Keratinocyte (primary cell): ENCODE measurements at regions not wholly inside any gene's neighbourhood (a gene's known extent, or its start where the extent isn't known, plus 50 kb on each side); places are given as distances from the start of the nearest gene placed in this dataset.

Experiments used
- DNase-seq: peaks from one replicate; pipeline ENCODE4 v3.0.0-alpha.2; 2011; ENCODE audit warnings: low read depth, missing footprints, low spot score
- FAIRE-seq: peaks from 2 replicates; lab custom pipeline; 2011; peaks lifted over from hg19 to GRCh38; lab: Jason Lieb, UNC
- H2AFZ ChIP-seq: 2 replicates; pipeline ENCODE4 v1.6.0; 2012; ENCODE audit warnings: low read length, control low read depth, inconsistent platforms; ENCODE audit not compliant: control insufficient read depth
- H3K27ac ChIP-seq: 2 replicates; pipeline ENCODE4 v1.5.1; 2011; ENCODE audit warnings: low read length; ENCODE audit not compliant: control insufficient read depth, insufficient read depth
- H3K27me3 ChIP-seq: 3 replicates; pipeline ENCODE4 v1.6.0; 2011; ENCODE audit warnings: low read length; ENCODE audit not compliant: control insufficient read depth, insufficient read depth; ENCODE audit errors: extremely low read depth
- H3K36me3 ChIP-seq, 2 experiments: 2 replicates in 1 of 2; 3 replicates in 1 of 2; pipeline ENCODE4 v1.5.1; 2011; ENCODE audit warnings: low read length in 2 of 2, mild to moderate bottlenecking in 1 of 2; ENCODE audit not compliant: control insufficient read depth in 2 of 2, insufficient read depth in 2 of 2; ENCODE audit errors: extremely low read depth in 1 of 2
- H3K4me1 ChIP-seq: 3 replicates; pipeline ENCODE4 v1.5.1; 2011; ENCODE audit warnings: low read length; ENCODE audit not compliant: control insufficient read depth, insufficient read depth; ENCODE audit errors: extremely low read depth
- H3K4me2 ChIP-seq: 3 replicates; pipeline ENCODE4 v1.6.0; 2011; ENCODE audit warnings: low read depth, low read length; ENCODE audit not compliant: control insufficient read depth, insufficient read depth; ENCODE audit errors: extremely low read depth
- H3K4me3 ChIP-seq, 3 experiments: fragments of 200-600 bp in 1 of 3; sonication (generic) in 1 of 3; 2 replicates in 2 of 3; 3 replicates in 1 of 3; pipeline ENCODE4 v1.5.1; 2011 to 2016; ENCODE audit warnings: low read length in 3 of 3, mild to moderate bottlenecking in 3 of 3, control low read depth in 2 of 3, inconsistent platforms in 1 of 3, low read depth in 1 of 3, mixed read lengths in 1 of 3, mixed run types in 1 of 3, moderate library complexity in 1 of 3; ENCODE audit not compliant: control insufficient read depth in 2 of 3, insufficient read depth in 2 of 3; ENCODE audit errors: extremely low read depth in 1 of 3
- H3K79me2 ChIP-seq: 2 replicates; pipeline ENCODE4 v1.6.0; 2012; ENCODE audit warnings: low read length; ENCODE audit not compliant: control insufficient read depth, insufficient read depth
- H3K9ac ChIP-seq: 3 replicates; pipeline ENCODE4 v1.6.0; 2011; ENCODE audit warnings: low read length; ENCODE audit not compliant: control insufficient read depth, insufficient read depth; ENCODE audit errors: extremely low read depth
- H3K9me1 ChIP-seq: 3 replicates; pipeline ENCODE4 v1.6.0; 2011; ENCODE audit warnings: low read length; ENCODE audit not compliant: control insufficient read depth, insufficient read depth; ENCODE audit errors: extremely low read depth
- H3K9me3 ChIP-seq: 2 replicates; pipeline ENCODE4 v1.5.1; 2012; ENCODE audit warnings: low read depth, low read length; ENCODE audit not compliant: control insufficient read depth
- H4K20me1 ChIP-seq: 3 replicates; pipeline ENCODE4 v1.6.0; 2011; ENCODE audit warnings: low read length; ENCODE audit not compliant: control insufficient read depth, insufficient read depth; ENCODE audit errors: extremely low read depth
- CTCF ChIP-seq, 3 experiments: IDR thresholded peaks in 1 of 3; conservative IDR thresholded peaks in 1 of 3; optimal IDR thresholded peaks in 1 of 3; 2 replicates in 2 of 3; 3 replicates in 1 of 3; pipeline versions ENCODE3 to v1.5.1; 2011; ENCODE audit warnings: low read length in 3 of 3, mild to moderate bottlenecking in 3 of 3, moderate library complexity in 2 of 3, control low read depth in 1 of 3, inconsistent platforms in 1 of 3; ENCODE audit not compliant: insufficient read depth in 2 of 3; ENCODE audit errors: extremely low read depth in 1 of 3
- EZH2 ChIP-seq: IDR thresholded peaks from one replicate; pipeline ENCODE4 v1.6.1; 2012; ENCODE audit warnings: inconsistent platforms, mild to moderate bottlenecking, low read length, moderate library complexity
- dilution Hi-C: fragments of 300-500 bp; cut with MboI; formaldehyde crosslinking; loops from one replicate; pipeline ENCODE4 v1.7.0; 2020; ENCODE audit warnings: low sequenced_read_pairs; ENCODE audit not compliant: extremely low pct_ligation_motif_present

GRCh38 chr9:20238921-20239320 lies 383.4 kb downstream of the MLLT3 start:
- no peak overlapping the region for H3K4me3 ChIP-seq
- dilution Hi-C loops, result no loop called here
- peaks cover 3% of the 10 kb centered on the region for H3K9me3 ChIP-seq
- H3K36me3 ChIP-seq, result no peaks in the 10 kb centered on the region
- DNase-seq (no peak), FAIRE-seq (peak; percentile 29)
- no peaks in the 10 kb centered on the region for H3K79me2 ChIP-seq
- peak overlapping the region; percentile 16 for H2AFZ ChIP-seq
- H3K9ac ChIP-seq, result no peak overlapping the region
- H3K27ac ChIP-seq, result no peak overlapping the region
- no peak overlapping the region for H3K4me2 ChIP-seq
- no peaks in the 10 kb centered on the region for H4K20me1 ChIP-seq
- no peaks in the 10 kb centered on the region for H3K9me1 ChIP-seq
- H3K4me1 ChIP-seq, result peaks cover 27% of the 10 kb centered on the region
- H3K27me3 ChIP-seq, result no peaks in the 10 kb centered on the region
- TF ChIP-seq EZH2 (no peak), CTCF (optimal IDR thresholded peaks at IDR 0.05 in 1 of 3, IDR thresholded peaks at IDR 0.05 in 1 of 3, conservative IDR thresholded peaks at IDR 0.05 in 1 of 3; ENCODE audit: extremely low read depth in 1 of 3, insufficient read depth in 2 of 3, low read length in 3 of 3) (no peak)

DNA sequence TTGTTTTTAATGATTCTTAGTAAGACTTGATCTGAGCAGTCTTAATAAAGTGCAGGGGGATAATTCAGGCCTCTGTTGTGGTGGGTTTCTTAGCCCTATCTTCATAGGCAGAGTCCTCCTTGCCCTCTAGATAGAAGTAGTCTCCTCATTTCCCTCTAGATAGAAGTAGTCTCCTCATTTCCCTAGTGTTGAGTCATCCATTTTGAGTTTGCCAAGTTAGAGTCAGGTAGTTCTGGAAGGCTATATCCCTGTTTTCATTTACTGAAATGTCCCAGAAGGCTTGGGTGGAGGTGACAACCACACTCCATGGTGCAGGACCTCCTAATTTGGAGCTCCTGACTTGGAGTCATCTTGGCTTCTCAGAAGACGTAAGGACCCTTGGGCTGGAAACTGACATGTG lies 384.6 kb downstream of the MLLT3 start:
- peak overlapping the region; percentile 72 for H3K4me2 ChIP-seq
- H2AFZ ChIP-seq, result peak overlapping the region; percentile 66
- DNase-seq (no peak), FAIRE-seq (peak; percentile 39)
- peaks cover 27% of the 10 kb centered on the region for H3K4me1 ChIP-seq
- no peaks in the 10 kb centered on the region for H3K9me1 ChIP-seq
- H4K20me1 ChIP-seq, result no peaks in the 10 kb centered on the region
- H3K27ac ChIP-seq, result peak overlapping the region; percentile 72
- dilution Hi-C loops, result no loop called here
- H3K4me3 ChIP-seq, result no peak overlapping the region
- no peaks in the 10 kb centered on the region for H3K27me3 ChIP-seq
- H3K9me3 ChIP-seq, result peaks cover 3% of the 10 kb centered on the region
- H3K79me2 ChIP-seq, result no peaks in the 10 kb centered on the region
- H3K9ac ChIP-seq, result no peak overlapping the region
- no peaks in the 10 kb centered on the region for H3K36me3 ChIP-seq
- TF ChIP-seq CTCF (optimal IDR thresholded peaks at IDR 0.05 in 1 of 3, IDR thresholded peaks at IDR 0.05 in 1 of 3, conservative IDR thresholded peaks at IDR 0.05 in 1 of 3; ENCODE audit: extremely low read depth in 1 of 3, insufficient read depth in 2 of 3, low read length in 3 of 3) (no peak), EZH2 (no peak)
